ENCODE measurements at regions not wholly inside any gene's neighbourhood (a gene's known extent, or its start where the extent isn't known, plus 50 kb on each side); places are given as distances from the start of the nearest gene placed in this dataset.

- Histone ChIP-seq H3K4me3 (no peak overlapping the region), H3K27me3 (no peaks in the 10 kb centered on the region; the same call in none of the 2 replicates), H3K36me3 (no peaks in the 10 kb centered on the region), H3K9me3 (no peaks in the 10 kb centered on the region)
- DNase-seq, result no peak
Measured at GRCh38 chr17:77606146-77606864, 352.2 kb upstream of the TNRC6C start.

DNA sequence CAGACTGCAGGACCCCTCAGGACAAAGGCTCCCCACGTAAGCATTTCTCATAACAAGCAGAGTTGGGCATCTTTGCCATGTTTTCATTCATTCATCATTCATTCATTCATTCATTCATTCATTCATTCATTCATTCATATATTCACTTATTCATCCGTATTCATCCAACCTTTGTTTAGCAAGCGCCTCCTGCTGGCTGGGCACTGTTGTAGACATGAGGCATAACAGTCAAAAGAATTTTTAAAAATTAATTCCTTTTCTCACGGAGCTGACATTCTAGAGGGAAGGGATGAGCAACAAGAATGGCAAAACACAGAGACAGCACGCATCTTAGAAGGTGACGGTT is 351.7 kb upstream of the TNRC6C start:
- no peaks in the 10 kb centered on the region for H3K9me3 ChIP-seq
- H3K27me3 ChIP-seq, result no peaks in the 10 kb centered on the region; the same call in none of the 2 replicates
- H3K36me3 ChIP-seq, result no peaks in the 10 kb centered on the region
- no peak overlapping the region for H3K4me3 ChIP-seq
- DNase-seq, result no peak

DNA sequence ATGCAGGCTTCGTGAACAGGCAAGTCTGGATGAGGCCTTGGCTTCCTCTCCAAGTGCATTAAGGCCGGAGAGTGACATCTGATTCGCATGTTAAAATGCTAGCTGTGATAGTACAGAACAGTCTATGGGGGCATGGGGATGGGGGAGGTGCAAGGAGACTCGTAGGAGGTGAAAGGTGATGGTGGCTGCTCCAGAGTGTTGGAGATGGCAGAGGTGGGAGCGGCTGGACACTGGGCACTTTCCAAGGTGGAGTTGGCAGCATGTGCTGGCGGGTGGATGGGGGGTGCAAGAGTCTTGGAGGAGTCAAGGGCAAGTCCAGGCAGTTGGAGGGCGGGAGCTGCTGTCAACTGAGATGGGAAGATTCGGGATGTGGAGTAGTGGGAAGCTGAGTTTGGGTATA is 350.9 kb upstream of the TNRC6C start:
- no peaks in the 10 kb centered on the region for H3K36me3 ChIP-seq
- no peak for DNase-seq
- H3K27me3 ChIP-seq, result peaks cover 2% of the 10 kb centered on the region
- H3K9me3 ChIP-seq, result no peaks in the 10 kb centered on the region
- no peak overlapping the region for H3K4me3 ChIP-seq

DNA sequence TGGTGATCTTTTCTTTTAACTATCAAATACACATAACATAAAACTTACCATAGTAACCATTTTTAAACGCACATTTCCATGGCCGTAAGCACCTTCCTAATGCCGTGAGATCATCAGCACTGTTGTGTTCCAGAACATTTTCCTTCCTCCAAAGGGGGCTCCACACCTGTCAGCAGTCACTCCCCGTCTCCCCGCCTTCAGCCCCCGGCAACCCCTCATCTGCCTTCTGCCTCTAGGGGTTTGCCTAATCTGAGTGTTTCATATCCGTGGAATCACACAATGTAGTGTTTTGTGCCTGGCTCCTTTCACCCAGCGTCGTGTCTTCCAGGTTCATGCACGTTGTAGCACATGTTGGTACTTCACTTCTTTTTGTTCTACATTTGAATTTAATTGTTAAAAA is 350.1 kb upstream of the TNRC6C start:
- H3K4me3 ChIP-seq, result no peak overlapping the region
- no peak for DNase-seq
- no peaks in the 10 kb centered on the region for H3K36me3 ChIP-seq
- H3K27me3 ChIP-seq, result peaks cover 2% of the 10 kb centered on the region
- H3K9me3 ChIP-seq, result no peaks in the 10 kb centered on the region

- H3K4me3 ChIP-seq, result no peak overlapping the region
- H3K9me3 ChIP-seq, result no peaks in the 10 kb centered on the region
- peaks cover 2% of the 10 kb centered on the region for H3K27me3 ChIP-seq
- no peak for DNase-seq
- H3K36me3 ChIP-seq, result no peaks in the 10 kb centered on the region
Measured at GRCh38 chr17:77609553-77610517, 348.7 kb upstream of the TNRC6C start.

DNA sequence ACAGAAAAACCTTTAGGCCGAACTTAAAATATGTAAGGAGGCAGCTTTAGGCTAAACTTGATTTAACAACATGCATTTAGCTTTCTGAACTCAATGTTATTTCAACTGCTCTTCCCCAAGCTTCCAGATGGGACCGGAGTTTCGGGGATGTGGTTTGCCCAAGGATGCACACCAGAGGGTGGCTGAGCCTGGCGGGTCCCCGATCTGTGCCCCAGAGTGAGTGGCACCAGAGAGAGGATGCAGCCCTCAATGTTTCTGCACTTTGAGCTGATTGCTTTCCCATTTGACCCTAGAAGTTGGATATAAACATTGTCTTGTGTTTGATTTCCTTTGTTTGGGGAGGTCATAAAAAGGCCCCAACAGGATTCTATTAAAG is 348.0 kb upstream of the TNRC6C start:
- H3K27me3 ChIP-seq, result peaks cover 2% of the 10 kb centered on the region
- DNase-seq, result no peak
- H3K4me3 ChIP-seq, result no peak overlapping the region
- no peaks in the 10 kb centered on the region for H3K36me3 ChIP-seq
- no peaks in the 10 kb centered on the region for H3K9me3 ChIP-seq

DNA sequence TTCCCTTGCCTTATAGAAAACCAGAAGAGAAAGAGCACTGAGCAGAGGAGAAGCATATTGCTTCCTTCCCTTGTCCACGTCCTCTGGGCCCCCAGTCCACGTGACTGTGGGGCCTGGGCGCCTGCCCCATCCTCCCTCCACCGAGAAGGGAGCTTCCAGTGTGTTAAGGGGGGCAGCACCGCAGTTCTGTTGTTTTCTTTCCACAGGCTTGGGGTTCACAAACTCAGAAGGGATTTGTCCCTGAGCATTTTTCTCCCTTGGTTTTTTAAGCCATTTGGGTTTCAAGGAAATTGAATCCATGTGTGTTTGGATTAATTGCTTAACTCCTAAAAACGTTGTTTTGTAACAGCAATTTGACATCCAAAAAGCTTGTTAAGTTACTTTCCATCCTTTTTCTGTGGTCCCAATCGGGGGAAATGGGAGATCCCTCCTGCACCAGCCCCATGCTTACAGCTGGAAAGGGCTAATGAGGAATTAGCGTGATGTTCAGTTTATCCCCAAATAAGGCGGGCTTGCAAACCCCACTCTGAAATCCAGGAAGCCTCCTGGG is 347.5 kb upstream of the TNRC6C start:
- H3K4me3 ChIP-seq, result no peak overlapping the region
- peaks cover 2% of the 10 kb centered on the region for H3K27me3 ChIP-seq
- no peaks in the 10 kb centered on the region for H3K36me3 ChIP-seq
- no peak for DNase-seq
- no peaks in the 10 kb centered on the region for H3K9me3 ChIP-seq

DNA sequence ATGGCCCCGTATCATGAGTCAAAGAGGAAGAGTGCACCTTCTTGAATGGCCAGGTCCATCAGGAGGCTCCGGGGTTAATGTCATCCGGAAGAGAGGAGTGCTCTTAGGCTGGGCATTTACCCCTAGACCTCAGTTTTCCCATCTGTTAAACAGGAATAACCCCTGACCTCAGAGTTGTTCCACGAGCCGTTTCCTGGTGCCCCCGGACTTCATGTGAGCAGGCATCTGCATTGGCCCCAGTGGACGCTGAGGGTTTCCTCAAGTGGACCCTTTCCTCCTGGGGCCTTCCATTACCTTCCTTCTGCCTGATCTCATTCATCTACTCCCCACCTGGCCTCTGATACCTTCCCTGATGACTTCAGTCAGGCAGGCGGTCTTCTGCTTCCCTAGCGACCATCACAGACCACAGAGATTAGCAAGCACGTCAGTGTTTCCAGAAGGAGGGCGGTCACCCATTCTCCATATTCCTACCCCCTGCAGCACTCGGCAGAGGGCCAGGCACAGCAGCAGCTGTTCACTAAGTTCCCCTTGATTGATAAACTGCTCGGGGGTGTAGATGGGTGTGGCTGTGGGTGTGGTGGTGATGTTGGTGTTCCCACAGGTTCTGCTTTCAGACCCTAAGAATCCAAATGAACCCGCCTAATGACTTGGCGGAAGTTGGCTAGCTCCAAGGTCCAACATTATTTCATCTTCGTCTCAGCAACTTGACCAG is 346.6 kb upstream of the TNRC6C start:
- no peak for DNase-seq
- no peak overlapping the region for H3K4me3 ChIP-seq
- peaks cover 2% of the 10 kb centered on the region for H3K27me3 ChIP-seq
- H3K9me3 ChIP-seq, result no peaks in the 10 kb centered on the region
- H3K36me3 ChIP-seq, result no peaks in the 10 kb centered on the region

- Histone ChIP-seq H3K27me3 (peaks cover 2% of the 10 kb centered on the region), H3K36me3 (no peaks in the 10 kb centered on the region), H3K4me3 (no peak overlapping the region), H3K9me3 (no peaks in the 10 kb centered on the region)
- DNase-seq, result no peak
Measured at GRCh38 chr17:77613218-77613617, 345.3 kb upstream of the TNRC6C start.

DNA sequence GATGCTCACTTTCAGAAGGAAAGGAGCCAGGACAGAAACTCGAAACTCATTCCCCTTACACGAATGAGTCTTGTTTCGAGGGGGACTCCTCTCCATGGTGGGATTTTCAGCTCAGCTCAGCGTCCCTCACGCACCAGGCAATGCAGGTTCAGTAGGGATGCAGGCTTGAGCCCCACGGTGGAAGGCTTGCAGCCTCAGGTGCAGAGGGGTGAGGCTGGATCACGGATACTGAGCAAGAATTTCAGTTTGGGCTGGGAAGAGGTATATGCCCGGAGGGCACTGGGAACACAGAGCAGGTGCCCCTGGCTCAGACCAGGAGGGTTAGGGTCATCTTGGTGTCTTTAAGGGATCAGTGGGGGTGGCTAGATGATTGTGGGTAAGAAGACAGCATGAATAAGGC is 344.9 kb upstream of the TNRC6C start:
- DNase-seq, result no peak
- no peaks in the 10 kb centered on the region for H3K36me3 ChIP-seq
- H3K27me3 ChIP-seq, result peaks cover 2% of the 10 kb centered on the region
- H3K9me3 ChIP-seq, result no peaks in the 10 kb centered on the region
- H3K4me3 ChIP-seq, result no peak overlapping the region

DNA sequence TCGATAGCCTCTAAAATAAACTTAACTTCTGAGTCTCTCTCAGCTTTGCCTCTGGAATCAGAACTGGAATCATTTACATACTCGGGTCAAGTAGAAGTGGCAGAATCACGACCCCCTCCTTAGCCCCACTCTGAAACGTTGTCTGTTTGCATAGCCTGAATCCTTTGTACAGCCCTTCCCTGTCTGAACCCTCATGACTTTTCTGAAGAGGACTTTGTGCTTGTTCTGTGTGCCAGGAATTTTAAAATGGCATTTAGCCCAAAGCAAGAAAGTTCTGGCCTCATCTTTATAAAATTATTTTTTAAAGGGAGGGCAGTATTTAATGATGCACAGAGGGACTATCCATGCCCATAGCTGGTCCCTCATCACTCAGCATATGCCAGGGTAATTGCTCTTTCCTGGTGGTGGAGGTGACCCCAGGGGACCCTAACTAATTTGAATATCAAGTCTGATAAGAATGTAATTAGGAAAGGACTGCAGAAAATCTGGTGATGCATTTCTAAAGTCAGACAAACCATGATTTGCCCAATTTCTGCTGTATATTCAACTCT is 342.7 kb upstream of the TNRC6C start:
- H3K9me3 ChIP-seq, result 0 out of 2 replicates have a peak, but pooled peaks cover 3% of the 10 kb centered on the region
- H3K4me3 ChIP-seq, result no peak overlapping the region
- DNase-seq, result no peak
- H3K36me3 ChIP-seq, result no peaks in the 10 kb centered on the region
- peaks cover 2% of the 10 kb centered on the region for H3K27me3 ChIP-seq

GRCh38 chr17:77616254-77616731 is 342.2 kb upstream of the TNRC6C start:
- no peak overlapping the region for H3K4me3 ChIP-seq
- peak; percentile 40 for DNase-seq
- H3K36me3 ChIP-seq, result no peaks in the 10 kb centered on the region
- H3K9me3 ChIP-seq, result 0 out of 2 replicates have a peak, but pooled peaks cover 3% of the 10 kb centered on the region
- H3K27me3 ChIP-seq, result peaks cover 2% of the 10 kb centered on the region; the same call in 1 of the 2 replicates

DNA sequence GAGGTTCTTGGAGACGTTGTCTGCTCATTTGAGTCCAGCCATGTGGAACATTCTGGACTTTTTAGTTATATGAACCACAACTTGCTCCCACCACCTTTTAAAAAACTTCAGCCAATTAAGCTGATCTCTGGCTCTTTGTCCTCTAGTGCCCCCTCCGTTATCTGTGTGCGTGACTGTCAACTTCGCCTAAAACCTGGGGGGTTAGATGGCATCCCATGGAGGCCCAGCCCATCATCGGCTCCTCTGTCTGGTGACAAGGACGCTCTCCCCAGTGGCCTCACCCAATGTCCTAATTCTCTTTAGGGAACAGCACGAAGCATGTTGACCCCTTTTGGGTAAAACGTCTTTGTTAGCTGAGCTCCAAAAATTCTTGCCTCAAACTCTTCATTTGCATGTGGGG is 341.0 kb upstream of the TNRC6C start:
- Histone ChIP-seq H3K4me3 (no peak overlapping the region), H3K36me3 (no peaks in the 10 kb centered on the region), H3K27me3 (no peaks in the 10 kb centered on the region; the same call in 1 of the 2 replicates), H3K9me3 (0 out of 2 replicates have a peak, but pooled peaks cover 3% of the 10 kb centered on the region)
- no peak for DNase-seq

DNA sequence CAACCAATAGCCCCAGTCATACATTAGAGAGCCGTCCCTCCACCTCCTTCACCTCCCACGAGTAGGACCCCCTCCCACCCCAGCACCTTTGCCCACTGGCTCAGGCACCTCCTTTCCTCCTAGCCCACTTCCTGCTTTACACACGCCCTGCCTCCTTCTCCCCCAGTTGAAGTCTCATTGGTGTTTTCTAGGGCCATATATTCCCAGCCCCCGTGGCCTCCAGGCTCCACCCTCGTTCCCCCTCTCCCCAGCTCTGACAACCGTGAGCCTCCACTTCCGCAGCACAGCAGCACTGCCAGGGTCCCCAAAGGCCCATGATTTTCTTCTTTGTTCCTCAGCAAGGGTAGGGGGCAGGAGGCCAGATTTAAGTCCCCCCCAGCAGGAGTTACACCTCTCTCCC is 340.3 kb upstream of the TNRC6C start:
- Histone ChIP-seq H3K9me3 (0 out of 2 replicates have a peak, but pooled peaks cover 3% of the 10 kb centered on the region), H3K27me3 (no peaks in the 10 kb centered on the region), H3K36me3 (no peaks in the 10 kb centered on the region), H3K4me3 (no peak overlapping the region)
- no peak for DNase-seq

DNA sequence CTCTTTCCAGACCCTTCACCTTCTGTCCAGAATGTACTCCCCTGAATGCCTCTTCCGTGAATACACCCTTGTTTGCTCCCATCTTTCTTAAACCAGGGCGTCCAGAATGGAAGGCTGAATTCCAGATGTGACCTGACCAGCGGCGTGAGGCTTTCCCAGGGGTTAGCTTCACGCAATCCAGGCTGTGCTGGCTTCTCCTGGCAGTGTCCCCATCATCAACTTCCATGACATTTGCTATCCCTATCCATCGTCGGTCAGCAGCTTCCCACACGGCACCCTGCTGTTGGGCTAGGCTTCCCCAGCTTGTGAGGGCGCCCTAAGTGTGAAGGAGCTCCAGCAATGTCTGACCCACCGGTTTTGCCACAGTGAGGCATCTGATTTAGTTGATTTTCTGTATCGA is 339.8 kb upstream of the TNRC6C start:
- no peak for DNase-seq
- Histone ChIP-seq H3K27me3 (no peaks in the 10 kb centered on the region), H3K9me3 (0 out of 2 replicates have a peak, but pooled peaks cover 3% of the 10 kb centered on the region), H3K36me3 (no peaks in the 10 kb centered on the region), H3K4me3 (no peak overlapping the region)

GRCh38 chr17:77619326-77619725 is 339.2 kb upstream of the TNRC6C start:
- DNase-seq, result no peak

More at GRCh38 chr17:77619326-77619725, 339.2 kb upstream of the TNRC6C start:
- no peaks in the 10 kb centered on the region for H3K36me3 ChIP-seq
- H3K27me3 ChIP-seq, result no peaks in the 10 kb centered on the region
- H3K4me3 ChIP-seq, result no peak overlapping the region
- 0 out of 2 replicates have a peak, but pooled peaks cover 3% of the 10 kb centered on the region for H3K9me3 ChIP-seq

All from MG63 (cell line).